H1 (cell line): ENCODE measurements at regions not wholly inside any gene's neighbourhood (a gene's known extent, or its start where the extent isn't known, plus 50 kb on each side); places are given as distances from the start of the nearest gene placed in this dataset.

Source experiments
- EZH2 ChIP-seq: fragments of 200-600 bp; sonication (generic); IDR thresholded peaks from 2 replicates; pipeline ENCODE4 v1.7.1; 2012; ENCODE audit warnings: low read depth, mild to moderate bottlenecking, moderate library complexity, low read length, inconsistent platforms; ENCODE audit not compliant: severe bottlenecking
- GABPA ChIP-seq: IDR thresholded peaks from 2 replicates; pipeline ENCODE4 v1.6.1; 2011; ENCODE audit warnings: mild to moderate bottlenecking, low read length, moderate library complexity, borderline replicate concordance; ENCODE audit not compliant: insufficient read depth
- JUND ChIP-seq: IDR thresholded peaks from 2 replicates; pipeline ENCODE4 v1.6.1; 2011; ENCODE audit warnings: mild to moderate bottlenecking, improper control_type of control experiment, low read length
- KDM5A ChIP-seq: fragments of 200-600 bp; IDR thresholded peaks from 2 replicates; pipeline ENCODE4 v1.7.1; 2012; ENCODE audit warnings: mild to moderate bottlenecking, low read length, inconsistent platforms, mixed read lengths
- SIX5 ChIP-seq: IDR thresholded peaks from 2 replicates; pipeline ENCODE4 v1.6.1; 2011; ENCODE audit warnings: mild to moderate bottlenecking, low read depth, low read length
- SP2 ChIP-seq: IDR thresholded peaks from 2 replicates; pipeline ENCODE4 v1.6.1; 2012; ENCODE audit warnings: mild to moderate bottlenecking, low read length, inconsistent platforms
- TF ChIP-seq, protein P1 (sequence below): IDR thresholded peaks from 2 replicates; pipeline ENCODE4 v1.6.1; 2012; ENCODE audit warnings: inconsistent platforms
- TF ChIP-seq, protein P2 (sequence below), 3 experiments: IDR thresholded peaks; 1 replicate in 2 of 3; 2 replicates in 1 of 3; pipeline versions ENCODE4 v1.5.1 to v1.6.1; 2011; ENCODE audit warnings: low read length in 3 of 3, mild to moderate bottlenecking in 3 of 3, inconsistent platforms in 2 of 3, low read depth in 1 of 3, moderate library complexity in 1 of 3; ENCODE audit not compliant: insufficient read depth in 1 of 3; ENCODE audit errors: control extremely low read depth in 1 of 3
- TF ChIP-seq, protein P3 (sequence below): IDR thresholded peaks from 2 replicates; pipeline ENCODE4 v1.6.1; 2012; ENCODE audit warnings: low read length, inconsistent platforms

DNA sequence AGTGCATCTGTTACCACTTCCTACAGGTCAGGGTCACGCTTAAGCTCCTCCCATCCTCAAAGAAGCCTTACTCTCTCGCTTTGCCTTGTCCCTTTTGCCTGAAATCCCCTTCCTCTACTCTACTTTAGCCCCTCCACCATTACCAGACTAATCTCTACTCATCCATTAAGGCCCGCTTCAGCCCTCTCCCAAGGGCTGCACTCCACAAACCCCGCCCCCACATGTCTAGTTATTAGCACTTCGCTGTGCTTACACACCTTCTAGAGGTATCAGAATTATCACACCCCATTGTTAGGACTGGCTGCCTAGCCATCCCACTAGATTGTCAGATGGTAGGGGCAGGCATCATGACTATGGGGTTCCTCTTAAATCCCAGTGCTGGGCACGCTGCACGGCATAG is 565.7 kb upstream of the WWC1 start (continued):
- TF ChIP-seq GABPA (no peak), SIX5 (no peak), JUND (no peak), SP2 (no peak), KDM5A (no peak), EZH2 (no peak)
- TF ChIP-seq, protein P1, sequence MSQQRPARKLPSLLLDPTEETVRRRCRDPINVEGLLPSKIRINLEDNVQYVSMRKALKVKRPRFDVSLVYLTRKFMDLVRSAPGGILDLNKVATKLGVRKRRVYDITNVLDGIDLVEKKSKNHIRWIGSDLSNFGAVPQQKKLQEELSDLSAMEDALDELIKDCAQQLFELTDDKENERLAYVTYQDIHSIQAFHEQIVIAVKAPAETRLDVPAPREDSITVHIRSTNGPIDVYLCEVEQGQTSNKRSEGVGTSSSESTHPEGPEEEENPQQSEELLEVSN: no peak
- TF ChIP-seq, protein P2, sequence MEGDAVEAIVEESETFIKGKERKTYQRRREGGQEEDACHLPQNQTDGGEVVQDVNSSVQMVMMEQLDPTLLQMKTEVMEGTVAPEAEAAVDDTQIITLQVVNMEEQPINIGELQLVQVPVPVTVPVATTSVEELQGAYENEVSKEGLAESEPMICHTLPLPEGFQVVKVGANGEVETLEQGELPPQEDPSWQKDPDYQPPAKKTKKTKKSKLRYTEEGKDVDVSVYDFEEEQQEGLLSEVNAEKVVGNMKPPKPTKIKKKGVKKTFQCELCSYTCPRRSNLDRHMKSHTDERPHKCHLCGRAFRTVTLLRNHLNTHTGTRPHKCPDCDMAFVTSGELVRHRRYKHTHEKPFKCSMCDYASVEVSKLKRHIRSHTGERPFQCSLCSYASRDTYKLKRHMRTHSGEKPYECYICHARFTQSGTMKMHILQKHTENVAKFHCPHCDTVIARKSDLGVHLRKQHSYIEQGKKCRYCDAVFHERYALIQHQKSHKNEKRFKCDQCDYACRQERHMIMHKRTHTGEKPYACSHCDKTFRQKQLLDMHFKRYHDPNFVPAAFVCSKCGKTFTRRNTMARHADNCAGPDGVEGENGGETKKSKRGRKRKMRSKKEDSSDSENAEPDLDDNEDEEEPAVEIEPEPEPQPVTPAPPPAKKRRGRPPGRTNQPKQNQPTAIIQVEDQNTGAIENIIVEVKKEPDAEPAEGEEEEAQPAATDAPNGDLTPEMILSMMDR (IDR thresholded peaks at IDR 0.05; ENCODE audit: control extremely low read depth in 1 of 3, insufficient read depth in 1 of 3, low read depth in 1 of 3, low read length in 3 of 3): no peak
- TF ChIP-seq, protein P3, sequence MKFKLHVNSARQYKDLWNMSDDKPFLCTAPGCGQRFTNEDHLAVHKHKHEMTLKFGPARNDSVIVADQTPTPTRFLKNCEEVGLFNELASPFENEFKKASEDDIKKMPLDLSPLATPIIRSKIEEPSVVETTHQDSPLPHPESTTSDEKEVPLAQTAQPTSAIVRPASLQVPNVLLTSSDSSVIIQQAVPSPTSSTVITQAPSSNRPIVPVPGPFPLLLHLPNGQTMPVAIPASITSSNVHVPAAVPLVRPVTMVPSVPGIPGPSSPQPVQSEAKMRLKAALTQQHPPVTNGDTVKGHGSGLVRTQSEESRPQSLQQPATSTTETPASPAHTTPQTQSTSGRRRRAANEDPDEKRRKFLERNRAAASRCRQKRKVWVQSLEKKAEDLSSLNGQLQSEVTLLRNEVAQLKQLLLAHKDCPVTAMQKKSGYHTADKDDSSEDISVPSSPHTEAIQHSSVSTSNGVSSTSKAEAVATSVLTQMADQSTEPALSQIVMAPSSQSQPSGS: no peak
